Kidney (tissue), 13 donors: ENCODE measurements at regions not wholly inside any gene's neighbourhood (a gene's known extent, or its start where the extent isn't known, plus 50 kb on each side); places are given as distances from the start of the nearest gene placed in this dataset.
A peak's percentile ranks its signal among the peaks of the same experiment; 100 is the strongest.

Source experiments
- DNase-seq, 5 donors: peaks; one replicate each; pipeline ENCODE4 v3.0.0-alpha.2; 2013 to 2020
- FAIRE-seq: peaks from 2 replicates; lab custom pipeline; 2012; peaks lifted over from hg19 to GRCh38; lab: Jason Lieb, UNC
- H3K27ac ChIP-seq, 2 donors: one replicate each; pipeline ENCODE4 v1.7.0; 2013; ENCODE audit warnings: low read depth in 2 of 2, low read length in 2 of 2, inconsistent platforms in 1 of 2
- H3K27me3 ChIP-seq: one replicate; pipeline ENCODE4 v1.7.1; 2013; ENCODE audit warnings: low read length, inconsistent platforms; ENCODE audit not compliant: control insufficient read depth, insufficient read depth
- H3K36me3 ChIP-seq, 3 donors: one replicate each; pipeline versions ENCODE4 v1.7.0 to v1.7.1; 2013; ENCODE audit warnings: low read length in 3 of 3, control low read depth in 1 of 3, inconsistent platforms in 1 of 3; ENCODE audit not compliant: insufficient read depth in 3 of 3, control insufficient read depth in 2 of 3
- H3K4me1 ChIP-seq, 3 donors: one replicate each; pipeline versions ENCODE4 v1.7.0 to v1.7.1; 2013; ENCODE audit warnings: low read length in 3 of 3, inconsistent platforms in 1 of 3, low read depth in 1 of 3; ENCODE audit not compliant: control insufficient read depth in 2 of 3, insufficient read depth in 2 of 3
- H3K4me3 ChIP-seq, 3 donors: one replicate each; pipeline versions ENCODE4 v1.7.0 to v1.8.1; 2013; ENCODE audit warnings: low read length in 3 of 3, control low read depth in 1 of 3, inconsistent platforms in 1 of 3
- H3K9ac ChIP-seq, 3 donors: one replicate each; pipeline versions ENCODE4 v1.7.0 to v1.7.1; 2013; ENCODE audit warnings: low read length in 3 of 3, control low read depth in 1 of 3, inconsistent platforms in 1 of 3
- H3K9me3 ChIP-seq, 3 donors: one replicate each; pipeline versions ENCODE4 v1.7.0 to v1.7.1; 2013; ENCODE audit warnings: low read length in 3 of 3, control low read depth in 1 of 3, inconsistent platforms in 1 of 3; ENCODE audit not compliant: control insufficient read depth in 2 of 3, insufficient read depth in 1 of 3
- CTCF ChIP-seq: IDR thresholded peaks from 3 replicates; pipeline ENCODE4 v1.5.1; 2012; ENCODE audit warnings: mild to moderate bottlenecking, moderate library complexity, borderline replicate concordance; ENCODE audit not compliant: insufficient read depth; ENCODE audit errors: extremely low read depth
- intact Hi-C: fragments of 100-400 bp; cut with DNase I; formaldehyde crosslinking; loops from one replicate; pipeline ENCODE4 v1.11.1; 2022
- donor health status: control.
- donor health status: control.
- donor health status: control.
- donor health status: control.
- donor health status: control.
- donor health status: DM: yes; HTN: yes; CAD: no.
- donor health status: Normal renal cell carcinoma (clear cell type).

DNA sequence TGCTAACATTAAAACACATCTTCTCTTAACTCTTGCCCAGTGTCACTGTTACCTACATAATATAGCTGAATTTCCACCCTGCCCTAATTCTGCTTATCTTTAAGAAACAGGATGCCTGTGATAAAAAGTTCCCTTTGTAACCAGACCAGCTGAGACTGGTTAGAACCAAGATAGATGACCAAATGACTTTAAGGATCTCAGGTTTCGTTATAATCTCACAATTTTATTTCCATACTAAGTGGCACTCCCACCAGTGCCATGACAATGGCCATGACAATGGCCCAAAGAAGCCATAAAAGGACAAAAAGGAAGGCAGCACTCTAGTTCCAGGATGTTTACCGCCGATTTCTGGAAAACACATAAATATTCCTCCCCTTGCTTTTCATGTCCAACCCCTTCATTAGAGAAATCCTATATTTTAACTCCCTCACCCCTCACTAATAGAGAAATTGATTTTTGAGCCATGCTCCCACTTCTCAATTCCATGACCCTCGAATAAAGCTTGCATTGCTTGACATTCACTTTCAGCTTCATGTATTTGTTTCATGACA lies 126.1 kb downstream of the ELAPOR2 start:
- FAIRE-seq (no peak), DNase-seq (no peak)
- H3K9ac ChIP-seq = no peak overlapping the region
- intact Hi-C loops = no loop called here
- TF ChIP-seq CTCF = no peak
- no peak overlapping the region for H3K27ac ChIP-seq
- H3K4me1 ChIP-seq = no peaks in the 10 kb centered on the region
- H3K9me3 ChIP-seq = no peaks in the 10 kb centered on the region
- no peaks in the 10 kb centered on the region for H3K36me3 ChIP-seq
- no peak overlapping the region for H3K4me3 ChIP-seq
- no peaks in the 10 kb centered on the region for H3K27me3 ChIP-seq

DNA sequence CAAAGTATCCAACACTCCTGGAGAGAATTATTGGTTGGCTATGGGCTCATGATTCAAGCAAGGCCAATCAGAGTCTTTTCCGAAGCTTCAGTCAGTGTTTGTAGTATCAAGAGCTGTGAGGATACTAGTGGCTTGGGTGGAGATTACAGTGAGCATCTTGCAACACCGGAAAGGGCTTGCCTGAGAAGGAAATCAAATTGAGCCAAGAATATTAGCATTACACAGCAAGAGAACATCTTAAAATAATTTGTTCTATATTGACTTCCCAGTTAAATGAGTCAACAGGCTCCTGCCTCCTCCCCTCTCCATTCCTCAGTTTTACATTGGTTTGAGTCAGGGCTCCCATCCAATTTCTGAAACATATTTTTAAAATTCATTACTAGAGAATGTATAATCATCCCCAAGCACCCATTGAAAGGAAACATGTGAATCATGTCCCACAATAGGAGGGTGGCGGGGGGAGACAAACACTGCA lies 127.4 kb downstream of the ELAPOR2 start:
- FAIRE-seq (no peak), DNase-seq (no peak)
- TF ChIP-seq CTCF = no peak
- Histone ChIP-seq H3K4me1 (no peaks in the 10 kb centered on the region), H3K27me3 (no peaks in the 10 kb centered on the region), H3K4me3 (no peak overlapping the region), H3K36me3 (no peaks in the 10 kb centered on the region), H3K9ac (no peak overlapping the region), H3K9me3 (no peaks in the 10 kb centered on the region), H3K27ac (peak overlapping the region in 1 of 2 donors; percentile 16)
- intact Hi-C loops = no loop called here

DNA sequence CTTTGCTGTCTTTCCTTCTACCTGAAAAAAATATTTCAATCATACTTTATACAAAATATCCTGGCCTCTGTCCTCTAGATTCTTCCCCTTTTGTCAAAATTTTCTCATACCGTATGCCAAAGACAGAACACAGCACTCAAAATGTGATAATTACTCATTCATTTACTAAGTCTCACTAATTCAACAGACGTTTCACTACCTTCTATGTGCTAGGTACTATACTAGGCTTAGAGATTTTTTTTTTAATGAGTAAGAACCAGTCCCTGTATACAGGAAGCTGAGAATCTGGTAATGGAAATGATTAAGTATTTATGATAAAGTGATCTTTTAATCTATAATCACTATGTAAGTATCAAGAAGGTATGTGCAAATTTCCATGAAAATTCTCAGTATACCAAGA lies 128.0 kb downstream of the ELAPOR2 start:
- no peak for TF ChIP-seq CTCF
- Histone ChIP-seq H3K4me3 (no peak overlapping the region), H3K9ac (no peak overlapping the region), H3K27ac (no peak overlapping the region), H3K27me3 (no peaks in the 10 kb centered on the region), H3K9me3 (no peaks in the 10 kb centered on the region), H3K36me3 (no peaks in the 10 kb centered on the region), H3K4me1 (no peaks in the 10 kb centered on the region)
- intact Hi-C loops = no loop called here
- no peak for FAIRE-seq
- DNase-seq = no peak
